OCI-LY7 (cell line): ENCODE measurements at regions not wholly inside any gene's neighbourhood (a gene's known extent, or its start where the extent isn't known, plus 50 kb on each side); places are given as distances from the start of the nearest gene placed in this dataset.

Experiments
- BruUV-seq: library from RNA; stranded (reverse); fragments of 400-500 nt; replicated peaks from 2 replicates; lab custom pipeline; 2021; lab: Mats Ljungman, UMichigan
- CTCF ChIA-PET: fragments of 300-600 bp; sonication (Branson Sonifier 250); formaldehyde crosslinking; loops from one replicate; lab custom pipeline; 2022; ENCODE audit warnings: antibody characterized with exemption; ENCODE audit not compliant: unreplicated experiment; lab: Charles Lee
- POLR2A ChIA-PET: fragments of 300-600 bp; sonication (Branson Sonifier 250); formaldehyde crosslinking; loops from one replicate; lab custom pipeline; 2022; ENCODE audit warnings: antibody characterized with exemption; lab: Charles Lee
- DNase-seq: peaks from one replicate; pipeline ENCODE4 v3.0.0-alpha.2; 2015; ENCODE audit warnings: low spot score
- H2AFZ ChIP-seq: fragments of 200-600 bp; sonication (generic), shearing (Covaris generic); 2 replicates; pipeline ENCODE4 v1.6.1; 2014; ENCODE audit warnings: mild to moderate bottlenecking, antibody characterized with exemption, low read length, moderate library complexity
- H3K27ac ChIP-seq: fragments of 200-600 bp; sonication (generic); 2 replicates; pipeline ENCODE4 v1.5.1; 2014; ENCODE audit warnings: mixed run types, low read depth, mild to moderate bottlenecking, moderate library complexity, low read length, inconsistent platforms; ENCODE audit not compliant: poor library complexity, severe bottlenecking
- H3K36me3 ChIP-seq: fragments of 200-600 bp; sonication (generic); 2 replicates; pipeline ENCODE4 v1.6.1; 2014; ENCODE audit warnings: mild to moderate bottlenecking, antibody characterized with exemption, low read length, moderate library complexity, mixed read lengths; ENCODE audit not compliant: insufficient read depth
- H3K4me1 ChIP-seq: fragments of 200-600 bp; sonication (generic); 2 replicates; pipeline ENCODE4 v1.5.1; 2014; ENCODE audit warnings: mild to moderate bottlenecking, low read length; ENCODE audit not compliant: insufficient read depth, poor library complexity, severe bottlenecking
- H3K4me2 ChIP-seq: fragments of 200-600 bp; sonication (generic); 2 replicates; pipeline ENCODE4 v1.6.1; 2014; ENCODE audit warnings: mild to moderate bottlenecking, low read length
- H3K4me3 ChIP-seq: fragments of 200-600 bp; sonication (generic); 2 replicates; pipeline ENCODE4 v1.5.1; 2014; ENCODE audit warnings: mild to moderate bottlenecking, low read depth, low read length; ENCODE audit not compliant: poor library complexity, severe bottlenecking
- H3K79me2 ChIP-seq: fragments of 200-600 bp; sonication (generic); 2 replicates; pipeline ENCODE4 v1.6.1; 2016; ENCODE audit warnings: low read depth, mild to moderate bottlenecking, low read length, moderate library complexity, mixed read lengths; ENCODE audit not compliant: insufficient read depth
- H3K9me2 ChIP-seq: fragments of 200-600 bp; sonication (generic); 2 replicates; pipeline ENCODE4 v1.6.1; 2016; ENCODE audit warnings: mild to moderate bottlenecking, low read length, mixed read lengths; ENCODE audit not compliant: insufficient read depth
- H3K9me3 ChIP-seq: fragments of 200-600 bp; sonication (generic); 2 replicates; pipeline ENCODE4 v1.6.1; 2014; ENCODE audit warnings: mild to moderate bottlenecking, mixed run types, low read length, mixed read lengths
- H4K20me1 ChIP-seq: fragments of 200-600 bp; sonication (generic); 2 replicates; pipeline ENCODE4 v1.6.1; 2014; ENCODE audit warnings: mild to moderate bottlenecking, antibody characterized with exemption, low read length, moderate library complexity, mixed read lengths; ENCODE audit not compliant: insufficient read depth
- CTCF ChIP-seq: fragments of 200-600 bp; sonication (generic); conservative IDR thresholded peaks from 2 replicates; pipeline ENCODE4 v1.5.1; 2014; ENCODE audit warnings: mild to moderate bottlenecking, antibody characterized with exemption, low read length, moderate library complexity, mixed read lengths
- EZH2phosphoT487 ChIP-seq: fragments of 200-600 bp; sonication (generic); IDR thresholded peaks from 2 replicates; pipeline ENCODE4 v1.6.1; 2018; ENCODE audit warnings: low read depth, borderline replicate concordance, mild to moderate bottlenecking, mixed run types, antibody characterized with exemption, low read length, moderate library complexity, mixed read lengths
- intact Hi-C: fragments of 100-400 bp; cut with micrococcal nuclease; formaldehyde crosslinking; loops from one replicate; pipeline ENCODE4 v1.10.0; 2022; ENCODE audit not compliant: unreplicated experiment

- ChIA-PET CTCF (no interaction called here), POLR2A (interaction anchor here (0.7 kb wide), 1 partner anchor 11 kb away, joined by 3 read pairs; no protein-coding TSS in a partner anchor)
- no peak overlapping the region for H3K4me2 ChIP-seq
- BruUV-seq = no TSS peak
- intact Hi-C loops = no loop called here
- H3K79me2 ChIP-seq = no peaks in the 10 kb centered on the region
- no peak overlapping the region for H2AFZ ChIP-seq
- H3K36me3 ChIP-seq = no peaks in the 10 kb centered on the region
- no peaks in the 10 kb centered on the region for H3K4me1 ChIP-seq
- TF ChIP-seq EZH2phosphoT487 (no peak), CTCF (no peak)
- H3K27ac ChIP-seq = no peak overlapping the region
- H3K9me3 ChIP-seq = no peaks in the 10 kb centered on the region
- no peak for DNase-seq
- no peaks in the 10 kb centered on the region for H4K20me1 ChIP-seq
- H3K9me2 ChIP-seq = no peaks in the 10 kb centered on the region
- no peak overlapping the region for H3K4me3 ChIP-seq
Observed at GRCh38 chr20:48544402-48545339, 283.1 kb downstream of the PREX1 start.

- ChIA-PET POLR2A (no interaction called here), CTCF (no interaction called here)
- Histone ChIP-seq H3K4me1 (no peaks in the 10 kb centered on the region), H3K79me2 (no peaks in the 10 kb centered on the region), H3K27ac (no peak overlapping the region), H4K20me1 (no peaks in the 10 kb centered on the region), H3K9me3 (no peaks in the 10 kb centered on the region), H2AFZ (no peak overlapping the region), H3K36me3 (no peaks in the 10 kb centered on the region), H3K4me3 (no peak overlapping the region), H3K4me2 (no peak overlapping the region), H3K9me2 (no peaks in the 10 kb centered on the region)
- intact Hi-C loops = no loop called here
- BruUV-seq = no TSS peak
- no peak for DNase-seq
- no peak for TF ChIP-seq EZH2phosphoT487
- no peak for TF ChIP-seq CTCF
Observed at GRCh38 chr20:48541581-48542071, 286.2 kb downstream of the PREX1 start.

GRCh38 chr20:48538856-48539255 lies 288.9 kb downstream of the PREX1 start:
- POLR2A ChIA-PET = no interaction called here
- no peak overlapping the region for H3K4me3 ChIP-seq
- BruUV-seq = no TSS peak
- H2AFZ ChIP-seq = no peak overlapping the region
- H3K4me2 ChIP-seq = no peak overlapping the region
- no peaks in the 10 kb centered on the region for H3K9me3 ChIP-seq
- intact Hi-C loops = no loop called here
- H3K9me2 ChIP-seq = no peaks in the 10 kb centered on the region
- H3K4me1 ChIP-seq = no peaks in the 10 kb centered on the region
- DNase-seq = no peak
- TF ChIP-seq EZH2phosphoT487 (no peak), CTCF (no peak)
- H3K79me2 ChIP-seq = no peaks in the 10 kb centered on the region
- no peak overlapping the region for H3K27ac ChIP-seq
- CTCF ChIA-PET = no interaction called here
- H4K20me1 ChIP-seq = no peaks in the 10 kb centered on the region
- no peaks in the 10 kb centered on the region for H3K36me3 ChIP-seq
